ENCODE measurements at regions not wholly inside any gene's neighbourhood (a gene's known extent, or its start where the extent isn't known, plus 50 kb on each side); places are given as distances from the start of the nearest gene placed in this dataset.

DNA sequence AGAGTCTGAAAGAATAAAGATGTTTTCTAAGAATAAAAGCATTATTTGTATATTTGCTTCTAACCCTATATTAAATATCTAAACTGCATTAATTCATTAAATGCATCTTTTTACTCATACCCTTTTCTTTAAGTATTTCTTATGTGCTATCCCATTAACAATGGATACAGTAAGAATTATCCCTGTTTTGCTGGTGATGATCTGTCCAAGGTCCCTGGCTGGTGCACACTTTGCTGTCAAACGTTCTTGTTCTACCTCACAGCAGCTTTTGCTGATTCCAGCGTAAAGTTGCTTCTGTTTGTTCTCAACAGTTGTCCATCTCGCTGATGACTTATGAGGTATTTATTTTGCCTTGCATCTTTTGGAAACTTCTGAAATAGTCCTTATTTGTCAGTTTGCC is 504.0 kb downstream of the PLCL1 start:
- TF ChIP-seq, protein P1, sequence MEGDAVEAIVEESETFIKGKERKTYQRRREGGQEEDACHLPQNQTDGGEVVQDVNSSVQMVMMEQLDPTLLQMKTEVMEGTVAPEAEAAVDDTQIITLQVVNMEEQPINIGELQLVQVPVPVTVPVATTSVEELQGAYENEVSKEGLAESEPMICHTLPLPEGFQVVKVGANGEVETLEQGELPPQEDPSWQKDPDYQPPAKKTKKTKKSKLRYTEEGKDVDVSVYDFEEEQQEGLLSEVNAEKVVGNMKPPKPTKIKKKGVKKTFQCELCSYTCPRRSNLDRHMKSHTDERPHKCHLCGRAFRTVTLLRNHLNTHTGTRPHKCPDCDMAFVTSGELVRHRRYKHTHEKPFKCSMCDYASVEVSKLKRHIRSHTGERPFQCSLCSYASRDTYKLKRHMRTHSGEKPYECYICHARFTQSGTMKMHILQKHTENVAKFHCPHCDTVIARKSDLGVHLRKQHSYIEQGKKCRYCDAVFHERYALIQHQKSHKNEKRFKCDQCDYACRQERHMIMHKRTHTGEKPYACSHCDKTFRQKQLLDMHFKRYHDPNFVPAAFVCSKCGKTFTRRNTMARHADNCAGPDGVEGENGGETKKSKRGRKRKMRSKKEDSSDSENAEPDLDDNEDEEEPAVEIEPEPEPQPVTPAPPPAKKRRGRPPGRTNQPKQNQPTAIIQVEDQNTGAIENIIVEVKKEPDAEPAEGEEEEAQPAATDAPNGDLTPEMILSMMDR (IDR thresholded peaks at IDR 0.05) = no peak
- TF ChIP-seq POLR2A (IDR thresholded peaks at IDR 0.05) = no peak
